A549 (cell line): ENCODE measurements at regions not wholly inside any gene's neighbourhood (a gene's known extent, or its start where the extent isn't known, plus 50 kb on each side); places are given as distances from the start of the nearest gene placed in this dataset.

Source experiments
- ATAC-seq, 2 experiments: fragments of 200-7000 bp in 1 of 2; fragments of >200 bp in 1 of 2; cut with Nextera tagmentation in 1 of 2; cut with Tn5 transposase in 1 of 2; 3 replicates each; pipeline versions ENCODE4 v1.8.0 to v1.9.1; 2018 to 2020; ENCODE audit warnings: mild to moderate bottlenecking in 1 of 2, moderate library complexity in 1 of 2
- CTCF ChIA-PET: fragments of 300-600 bp; sonication (Branson Sonifier 250); formaldehyde crosslinking; extraction: SDS; loops from one replicate; lab custom pipeline; 2021; ENCODE audit warnings: antibody characterized with exemption, inconsistent platforms; lab: Yijun Ruan, JAX
- POLR2A ChIA-PET: fragments of 350-600 bp; formaldehyde crosslinking; extraction: SDS; loops from one replicate; lab custom pipeline; 2021; ENCODE audit warnings: antibody characterized with exemption, inconsistent platforms; lab: Yijun Ruan, JAX
- DNase-seq, 2 experiments: peaks; one replicate each; pipeline versions ENCODE4 v3.0.0 to v3.0.0-alpha.2; 2011 to 2016; ENCODE audit warnings: low read depth in 1 of 2, low spot score in 1 of 2
- FAIRE-seq: peaks from 2 replicates; lab custom pipeline; 2011; peaks lifted over from hg19 to GRCh38; lab: Jason Lieb, UNC
- H3K27ac ChIP-seq, 2 experiments: fragments of >200 bp; sonication (Bioruptor Twin); formaldehyde crosslinking; 3 replicates each; pipeline ENCODE4 v1.5.1; 2016 to 2017
- H3K4me1 ChIP-seq: fragments of >200 bp; sonication (Bioruptor Twin); formaldehyde crosslinking; 3 replicates; pipeline ENCODE4 v1.6.1; 2016
- H3K4me2 ChIP-seq: fragments of >200 bp; sonication (Bioruptor Twin); formaldehyde crosslinking; 3 replicates; pipeline ENCODE4 v1.6.1; 2016
- H3K4me3 ChIP-seq: fragments of >200 bp; sonication (Bioruptor Twin); formaldehyde crosslinking; 3 replicates; pipeline ENCODE4 v1.5.1; 2016
- H3K9me3 ChIP-seq: fragments of >200 bp; sonication (Bioruptor Twin); formaldehyde crosslinking; 3 replicates; pipeline ENCODE4 v1.6.1; 2016
- CEBPB ChIP-seq, 2 experiments: fragments of >200 bp in 1 of 2; sonication (Bioruptor Twin) in 1 of 2; formaldehyde crosslinking in 1 of 2; IDR thresholded peaks; 2 replicates each; pipeline ENCODE4 v1.6.1; 2012 to 2016
- CHD2 ChIP-seq: fragments of 150-350 bp; IDR thresholded peaks from 2 replicates; pipeline ENCODE4 v1.6.1; 2014; ENCODE audit warnings: low read length; ENCODE audit not compliant: partially characterized antibody
- CTCF ChIP-seq: fragments of >200 bp; sonication (Bioruptor Twin); formaldehyde crosslinking; IDR thresholded peaks from 3 replicates; pipeline ENCODE4 v1.5.1; 2016
- E2F6 ChIP-seq: IDR thresholded peaks from 2 replicates; pipeline ENCODE4 v1.6.1; 2012; ENCODE audit warnings: low read depth, borderline replicate concordance
- ESRRA ChIP-seq: fragments of 150-350 bp; IDR thresholded peaks from 2 replicates; pipeline ENCODE4 v1.6.1; 2014; ENCODE audit warnings: mild to moderate bottlenecking, low read length, borderline replicate concordance
- FOSB ChIP-seq: fragments of 250-450 bp; sonication (Bioruptor Pico); IDR thresholded peaks from 2 replicates; pipeline ENCODE4 v1.5.0; 2020; ENCODE audit warnings: mild to moderate bottlenecking, moderate library complexity
- FOXS1 ChIP-seq: fragments of 250-450 bp; sonication (Bioruptor Pico); IDR thresholded peaks from 2 replicates; pipeline ENCODE4 v1.5.0; 2020; ENCODE audit warnings: mild to moderate bottlenecking, moderate library complexity
- HOXA7 ChIP-seq: fragments of 250-450 bp; sonication (Bioruptor Pico); IDR thresholded peaks from 2 replicates; pipeline ENCODE4 v1.5.0; 2020; ENCODE audit warnings: mild to moderate bottlenecking, moderate library complexity
- JUN ChIP-seq, 2 experiments: fragments of >200 bp; sonication (Bioruptor Twin); formaldehyde crosslinking; IDR thresholded peaks; 2 replicates in 1 of 2; 3 replicates in 1 of 2; pipeline ENCODE4 v1.6.1; 2016 to 2017
- JUNB ChIP-seq: fragments of >200 bp; sonication (Bioruptor Twin); formaldehyde crosslinking; IDR thresholded peaks from 2 replicates; pipeline ENCODE4 v1.6.1; 2016
- KDM1A ChIP-seq: fragments of 200-600 bp; sonication (generic); IDR thresholded peaks from 2 replicates; pipeline ENCODE4 v1.6.1; 2016; ENCODE audit warnings: low read depth, mild to moderate bottlenecking
- MAFK ChIP-seq: fragments of 450-650 bp; IDR thresholded peaks from 2 replicates; pipeline ENCODE4 v1.6.1; 2014; ENCODE audit not compliant: partially characterized antibody
- MYC ChIP-seq: IDR thresholded peaks from 2 replicates; pipeline ENCODE4 v1.6.1; 2012; ENCODE audit warnings: mild to moderate bottlenecking, inconsistent platforms, low read length, improper control_type of control experiment, borderline replicate concordance
- NPAS2 ChIP-seq: fragments of 250-450 bp; sonication (Bioruptor Pico); IDR thresholded peaks from 2 replicates; pipeline ENCODE4 v1.8.0; 2022; ENCODE audit warnings: mild to moderate bottlenecking, moderate library complexity, borderline replicate concordance
- NR3C1 ChIP-seq: fragments of >200 bp; sonication (Bioruptor Twin); formaldehyde crosslinking; IDR thresholded peaks from 3 replicates; pipeline ENCODE4 v1.6.1; 2017
- POLR2AphosphoS2 ChIP-seq: conservative IDR thresholded peaks from 2 replicates; pipeline ENCODE4 v1.6.1; 2012; ENCODE audit warnings: low read length, improper control_type of control experiment, inconsistent platforms
- RAD21 ChIP-seq, 2 experiments: fragments of >200 bp in 1 of 2; sonication (Bioruptor Twin) in 1 of 2; formaldehyde crosslinking in 1 of 2; IDR thresholded peaks in 1 of 2; conservative IDR thresholded peaks in 1 of 2; 2 replicates in 1 of 2; 3 replicates in 1 of 2; pipeline ENCODE4 v1.6.1; 2012 to 2018; ENCODE audit warnings: inconsistent platforms in 1 of 2
- RNF2 ChIP-seq: fragments of 200-600 bp; sonication (generic); IDR thresholded peaks from 2 replicates; pipeline ENCODE4 v1.6.1; 2016; ENCODE audit warnings: low read depth, mild to moderate bottlenecking, antibody characterized with exemption, moderate library complexity, borderline replicate concordance
- SMC3 ChIP-seq: fragments of >200 bp; sonication (Bioruptor Twin); formaldehyde crosslinking; IDR thresholded peaks from 3 replicates; pipeline ENCODE4 v1.6.1; 2018; ENCODE audit warnings: inconsistent platforms
- TFCP2L1 ChIP-seq: fragments of 250-450 bp; sonication (Bioruptor Pico); IDR thresholded peaks from 2 replicates; pipeline ENCODE4 v1.5.0; 2021; ENCODE audit warnings: mild to moderate bottlenecking
- ZC3H11A ChIP-seq: fragments of 450-650 bp; IDR thresholded peaks from 2 replicates; pipeline ENCODE4 v1.6.1; 2014; ENCODE audit warnings: antibody characterized with exemption, mild to moderate bottlenecking
- ZFP36 ChIP-seq: fragments of 450-650 bp; IDR thresholded peaks from 2 replicates; pipeline ENCODE4 v1.6.1; 2014; ENCODE audit warnings: borderline replicate concordance; ENCODE audit not compliant: partially characterized antibody
- ZSCAN20 ChIP-seq: fragments of 250-450 bp; sonication (Bioruptor Pico); IDR thresholded peaks from 2 replicates; pipeline ENCODE4 v1.8.0; 2022; ENCODE audit warnings: mild to moderate bottlenecking, moderate library complexity
- WGBS: methylation state at CpG from one replicate; pipeline ENCODE4 v1.1.6; 2017; ENCODE audit errors: missing lambda C conversion rate; 5-methylcytosine and 5-hydroxymethylcytosine counted together
- TF ChIP-seq, protein P1 (sequence below): fragments of 450-650 bp; IDR thresholded peaks from 2 replicates; pipeline ENCODE4 v1.6.1; 2014; ENCODE audit warnings: antibody characterized with exemption
- TF ChIP-seq, protein P2 (sequence below): fragments of 200-600 bp; sonication (generic); IDR thresholded peaks from 2 replicates; pipeline ENCODE4 v1.6.1; 2016; ENCODE audit warnings: antibody characterized with exemption, mild to moderate bottlenecking, moderate library complexity
- TF ChIP-seq, protein P3 (sequence below): fragments of >200 bp; sonication (Bioruptor Twin); formaldehyde crosslinking; IDR thresholded peaks from 3 replicates; pipeline ENCODE4 v1.6.1; 2016

- TF ChIP-seq JUN (IDR thresholded peaks at IDR 0.05), result no peak
- no peak for TF ChIP-seq RAD21 (conservative IDR thresholded peaks at IDR 0.05 in 1 of 2, IDR thresholded peaks at IDR 0.05 in 1 of 2)
- TF ChIP-seq ZSCAN20 (CRISPR knock-in tag), result no peak
- TF ChIP-seq, all 56 proteins: peak for 0
Observed at GRCh38 chr4:145389550-145389949, 92.1 kb upstream of the SMAD1 start (continued).

DNA sequence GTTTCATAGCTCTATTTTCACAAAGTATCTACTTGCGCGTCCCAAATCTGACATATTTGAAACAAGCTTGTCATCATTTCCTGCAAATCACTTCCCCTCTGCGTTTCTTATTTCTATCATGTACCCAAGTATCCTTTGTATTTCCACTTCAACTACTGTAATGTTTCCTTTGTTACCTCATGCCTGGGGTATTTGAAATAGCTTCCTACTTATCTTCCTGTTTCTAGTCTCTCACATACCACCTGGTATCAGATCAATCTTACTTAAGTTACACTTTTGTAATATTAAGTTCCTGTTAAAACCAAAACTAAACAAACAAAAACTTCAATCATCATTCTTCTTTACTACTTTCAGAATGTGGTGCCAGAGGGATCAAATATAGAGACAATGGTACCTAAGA, 93.6 kb upstream of the SMAD1 start:
- no peak overlapping the region for H3K4me3 ChIP-seq
- no peak for DNase-seq
- WGBS, result 67% methylated on average over 3 of the region's 3 CpGs
- no peak overlapping the region for H3K27ac ChIP-seq
- H3K4me1 ChIP-seq, result no peaks in the 10 kb centered on the region
- TF ChIP-seq MYC (no peak), TFCP2L1 (CRISPR knock-in tag) (no peak), RAD21 (conservative IDR thresholded peaks at IDR 0.05 in 1 of 2, IDR thresholded peaks at IDR 0.05 in 1 of 2) (no peak), ZC3H11A (no peak), MAFK (no peak), ZSCAN20 (CRISPR knock-in tag) (no peak), KDM1A (no peak), HOXA7 (CRISPR knock-in tag) (no peak), ZFP36 (no peak), CTCF (no peak), FOXS1 (CRISPR knock-in tag) (no peak), POLR2AphosphoS2 (no peak)
- TF ChIP-seq, protein P1, sequence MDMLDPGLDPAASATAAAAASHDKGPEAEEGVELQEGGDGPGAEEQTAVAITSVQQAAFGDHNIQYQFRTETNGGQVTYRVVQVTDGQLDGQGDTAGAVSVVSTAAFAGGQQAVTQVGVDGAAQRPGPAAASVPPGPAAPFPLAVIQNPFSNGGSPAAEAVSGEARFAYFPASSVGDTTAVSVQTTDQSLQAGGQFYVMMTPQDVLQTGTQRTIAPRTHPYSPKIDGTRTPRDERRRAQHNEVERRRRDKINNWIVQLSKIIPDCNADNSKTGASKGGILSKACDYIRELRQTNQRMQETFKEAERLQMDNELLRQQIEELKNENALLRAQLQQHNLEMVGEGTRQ, result no peak
- TF ChIP-seq, protein P2, sequence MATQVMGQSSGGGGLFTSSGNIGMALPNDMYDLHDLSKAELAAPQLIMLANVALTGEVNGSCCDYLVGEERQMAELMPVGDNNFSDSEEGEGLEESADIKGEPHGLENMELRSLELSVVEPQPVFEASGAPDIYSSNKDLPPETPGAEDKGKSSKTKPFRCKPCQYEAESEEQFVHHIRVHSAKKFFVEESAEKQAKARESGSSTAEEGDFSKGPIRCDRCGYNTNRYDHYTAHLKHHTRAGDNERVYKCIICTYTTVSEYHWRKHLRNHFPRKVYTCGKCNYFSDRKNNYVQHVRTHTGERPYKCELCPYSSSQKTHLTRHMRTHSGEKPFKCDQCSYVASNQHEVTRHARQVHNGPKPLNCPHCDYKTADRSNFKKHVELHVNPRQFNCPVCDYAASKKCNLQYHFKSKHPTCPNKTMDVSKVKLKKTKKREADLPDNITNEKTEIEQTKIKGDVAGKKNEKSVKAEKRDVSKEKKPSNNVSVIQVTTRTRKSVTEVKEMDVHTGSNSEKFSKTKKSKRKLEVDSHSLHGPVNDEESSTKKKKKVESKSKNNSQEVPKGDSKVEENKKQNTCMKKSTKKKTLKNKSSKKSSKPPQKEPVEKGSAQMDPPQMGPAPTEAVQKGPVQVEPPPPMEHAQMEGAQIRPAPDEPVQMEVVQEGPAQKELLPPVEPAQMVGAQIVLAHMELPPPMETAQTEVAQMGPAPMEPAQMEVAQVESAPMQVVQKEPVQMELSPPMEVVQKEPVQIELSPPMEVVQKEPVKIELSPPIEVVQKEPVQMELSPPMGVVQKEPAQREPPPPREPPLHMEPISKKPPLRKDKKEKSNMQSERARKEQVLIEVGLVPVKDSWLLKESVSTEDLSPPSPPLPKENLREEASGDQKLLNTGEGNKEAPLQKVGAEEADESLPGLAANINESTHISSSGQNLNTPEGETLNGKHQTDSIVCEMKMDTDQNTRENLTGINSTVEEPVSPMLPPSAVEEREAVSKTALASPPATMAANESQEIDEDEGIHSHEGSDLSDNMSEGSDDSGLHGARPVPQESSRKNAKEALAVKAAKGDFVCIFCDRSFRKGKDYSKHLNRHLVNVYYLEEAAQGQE, result no peak
- TF ChIP-seq, protein P3, sequence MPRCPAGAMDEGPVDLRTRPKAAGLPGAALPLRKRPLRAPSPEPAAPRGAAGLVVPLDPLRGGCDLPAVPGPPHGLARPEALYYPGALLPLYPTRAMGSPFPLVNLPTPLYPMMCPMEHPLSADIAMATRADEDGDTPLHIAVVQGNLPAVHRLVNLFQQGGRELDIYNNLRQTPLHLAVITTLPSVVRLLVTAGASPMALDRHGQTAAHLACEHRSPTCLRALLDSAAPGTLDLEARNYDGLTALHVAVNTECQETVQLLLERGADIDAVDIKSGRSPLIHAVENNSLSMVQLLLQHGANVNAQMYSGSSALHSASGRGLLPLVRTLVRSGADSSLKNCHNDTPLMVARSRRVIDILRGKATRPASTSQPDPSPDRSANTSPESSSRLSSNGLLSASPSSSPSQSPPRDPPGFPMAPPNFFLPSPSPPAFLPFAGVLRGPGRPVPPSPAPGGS, result no peak
- no peak overlapping the region for H3K4me2 ChIP-seq
- ChIA-PET CTCF (no interaction called here), POLR2A (no interaction called here)
- H3K9me3 ChIP-seq, result no peaks in the 10 kb centered on the region
- no peak for ATAC-seq
- FAIRE-seq, result no peak

- ChIA-PET POLR2A (interaction anchor here (0.6 kb wide), 1 partner anchor 25 kb away, joined by 3 read pairs; no protein-coding TSS in a partner anchor), CTCF (no interaction called here)
- FAIRE-seq (no peak), DNase-seq (no peak), ATAC-seq (no peak)
- H3K4me3 ChIP-seq, result no peak overlapping the region
- no peaks in the 10 kb centered on the region for H3K9me3 ChIP-seq
- H3K4me2 ChIP-seq, result no peak overlapping the region
- no peaks in the 10 kb centered on the region for H3K4me1 ChIP-seq
- no peak overlapping the region for H3K27ac ChIP-seq
- 8% methylated on average over 3 of the region's 3 CpGs for WGBS
- TF ChIP-seq NR3C1, result no peak
- TF ChIP-seq FOXS1 (CRISPR knock-in tag), result no peak
- TF ChIP-seq JUNB, result no peak
- TF ChIP-seq FOSB (CRISPR knock-in tag), result no peak
- TF ChIP-seq MYC, result no peak
- TF ChIP-seq MAFK, result no peak
- TF ChIP-seq TFCP2L1 (CRISPR knock-in tag), result no peak
- TF ChIP-seq NPAS2 (CRISPR knock-in tag), result no peak
- TF ChIP-seq POLR2AphosphoS2, result no peak
- TF ChIP-seq CEBPB (IDR thresholded peaks at IDR 0.05), result no peak
- TF ChIP-seq RNF2, result no peak
- TF ChIP-seq E2F6, result no peak
- TF ChIP-seq HOXA7 (CRISPR knock-in tag), result no peak
- TF ChIP-seq ESRRA, result no peak
- TF ChIP-seq SMC3, result no peak
- TF ChIP-seq CHD2, result no peak
Observed at GRCh38 chr4:145387079-145387478, 94.6 kb upstream of the SMAD1 start.
